ENCODE measurements at regions not wholly inside any gene's neighbourhood (a gene's known extent, or its start where the extent isn't known, plus 50 kb on each side); places are given as distances from the start of the nearest gene placed in this dataset.

DNA sequence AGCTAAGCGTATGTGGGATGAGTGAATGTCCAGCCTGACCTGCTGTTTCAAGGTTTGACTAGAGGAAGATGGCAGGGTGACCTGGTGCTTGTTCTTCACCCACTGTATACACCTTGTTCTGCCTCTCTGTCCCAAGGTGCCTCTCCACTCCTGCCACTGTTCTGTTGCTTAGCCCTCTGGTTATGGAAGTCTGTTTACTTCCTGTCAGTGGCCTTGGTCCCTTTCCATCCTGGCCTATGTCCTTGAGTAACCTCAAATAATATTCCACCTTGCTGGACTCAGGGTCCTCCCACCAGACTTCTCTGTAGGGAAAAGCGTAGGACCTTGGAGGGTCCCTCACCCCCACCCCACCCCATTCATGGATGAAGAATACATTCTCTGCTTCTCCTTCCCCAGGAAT is 73.2 kb upstream of the SALL1 start (continued):
- TF ChIP-seq, protein P1, sequence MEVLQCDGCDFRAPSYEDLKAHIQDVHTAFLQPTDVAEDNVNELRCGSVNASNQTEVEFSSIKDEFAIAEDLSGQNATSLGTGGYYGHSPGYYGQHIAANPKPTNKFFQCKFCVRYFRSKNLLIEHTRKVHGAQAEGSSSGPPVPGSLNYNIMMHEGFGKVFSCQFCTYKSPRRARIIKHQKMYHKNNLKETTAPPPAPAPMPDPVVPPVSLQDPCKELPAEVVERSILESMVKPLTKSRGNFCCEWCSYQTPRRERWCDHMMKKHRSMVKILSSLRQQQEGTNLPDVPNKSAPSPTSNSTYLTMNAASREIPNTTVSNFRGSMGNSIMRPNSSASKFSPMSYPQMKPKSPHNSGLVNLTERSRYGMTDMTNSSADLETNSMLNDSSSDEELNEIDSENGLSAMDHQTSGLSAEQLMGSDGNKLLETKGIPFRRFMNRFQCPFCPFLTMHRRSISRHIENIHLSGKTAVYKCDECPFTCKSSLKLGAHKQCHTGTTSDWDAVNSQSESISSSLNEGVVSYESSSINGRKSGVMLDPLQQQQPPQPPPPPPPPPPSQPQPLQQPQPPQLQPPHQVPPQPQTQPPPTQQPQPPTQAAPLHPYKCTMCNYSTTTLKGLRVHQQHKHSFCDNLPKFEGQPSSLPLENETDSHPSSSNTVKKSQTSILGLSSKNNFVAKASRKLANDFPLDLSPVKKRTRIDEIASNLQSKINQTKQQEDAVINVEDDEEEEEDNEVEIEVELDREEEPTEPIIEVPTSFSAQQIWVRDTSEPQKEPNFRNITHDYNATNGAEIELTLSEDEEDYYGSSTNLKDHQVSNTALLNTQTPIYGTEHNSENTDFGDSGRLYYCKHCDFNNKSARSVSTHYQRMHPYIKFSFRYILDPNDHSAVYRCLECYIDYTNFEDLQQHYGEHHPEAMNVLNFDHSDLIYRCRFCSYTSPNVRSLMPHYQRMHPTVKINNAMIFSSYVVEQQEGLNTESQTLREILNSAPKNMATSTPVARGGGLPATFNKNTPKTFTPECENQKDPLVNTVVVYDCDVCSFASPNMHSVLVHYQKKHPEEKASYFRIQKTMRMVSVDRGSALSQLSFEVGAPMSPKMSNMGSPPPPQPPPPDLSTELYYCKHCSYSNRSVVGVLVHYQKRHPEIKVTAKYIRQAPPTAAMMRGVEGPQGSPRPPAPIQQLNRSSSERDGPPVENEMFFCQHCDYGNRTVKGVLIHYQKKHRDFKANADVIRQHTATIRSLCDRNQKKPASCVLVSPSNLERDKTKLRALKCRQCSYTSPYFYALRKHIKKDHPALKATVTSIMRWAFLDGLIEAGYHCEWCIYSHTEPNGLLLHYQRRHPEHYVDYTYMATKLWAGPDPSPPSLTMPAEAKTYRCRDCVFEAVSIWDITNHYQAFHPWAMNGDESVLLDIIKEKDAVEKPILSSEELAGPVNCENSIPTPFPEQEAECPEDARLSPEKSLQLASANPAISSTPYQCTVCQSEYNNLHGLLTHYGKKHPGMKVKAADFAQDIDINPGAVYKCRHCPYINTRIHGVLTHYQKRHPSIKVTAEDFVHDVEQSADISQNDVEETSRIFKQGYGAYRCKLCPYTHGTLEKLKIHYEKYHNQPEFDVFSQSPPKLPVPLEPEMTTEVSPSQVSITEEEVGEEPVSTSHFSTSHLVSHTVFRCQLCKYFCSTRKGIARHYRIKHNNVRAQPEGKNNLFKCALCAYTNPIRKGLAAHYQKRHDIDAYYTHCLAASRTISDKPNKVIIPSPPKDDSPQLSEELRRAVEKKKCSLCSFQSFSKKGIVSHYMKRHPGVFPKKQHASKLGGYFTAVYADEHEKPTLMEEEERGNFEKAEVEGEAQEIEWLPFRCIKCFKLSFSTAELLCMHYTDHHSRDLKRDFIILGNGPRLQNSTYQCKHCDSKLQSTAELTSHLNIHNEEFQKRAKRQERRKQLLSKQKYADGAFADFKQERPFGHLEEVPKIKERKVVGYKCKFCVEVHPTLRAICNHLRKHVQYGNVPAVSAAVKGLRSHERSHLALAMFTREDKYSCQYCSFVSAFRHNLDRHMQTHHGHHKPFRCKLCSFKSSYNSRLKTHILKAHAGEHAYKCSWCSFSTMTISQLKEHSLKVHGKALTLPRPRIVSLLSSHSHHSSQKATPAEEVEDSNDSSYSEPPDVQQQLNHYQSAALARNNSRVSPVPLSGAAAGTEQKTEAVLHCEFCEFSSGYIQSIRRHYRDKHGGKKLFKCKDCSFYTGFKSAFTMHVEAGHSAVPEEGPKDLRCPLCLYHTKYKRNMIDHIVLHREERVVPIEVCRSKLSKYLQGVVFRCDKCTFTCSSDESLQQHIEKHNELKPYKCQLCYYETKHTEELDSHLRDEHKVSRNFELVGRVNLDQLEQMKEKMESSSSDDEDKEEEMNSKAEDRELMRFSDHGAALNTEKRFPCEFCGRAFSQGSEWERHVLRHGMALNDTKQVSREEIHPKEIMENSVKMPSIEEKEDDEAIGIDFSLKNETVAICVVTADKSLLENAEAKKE (CRISPR knock-in tag; IDR thresholded peaks at IDR 0.05): no peak
- TF ChIP-seq POLR2AphosphoS5 (IDR thresholded peaks at IDR 0.05; ENCODE audit: low read depth) (no peak), JUNB (IDR thresholded peaks at IDR 0.05; ENCODE audit: unreplicated experiment) (no peak), NANOG (IDR thresholded peaks at IDR 0.05; ENCODE audit: borderline replicate concordance) (no peak), STAT1 (IDR thresholded peaks at IDR 0.05; ENCODE audit: unreplicated experiment) (no peak), EZH2phosphoT487 (IDR thresholded peaks at IDR 0.05; ENCODE audit: unreplicated experiment) (no peak), EZH2 (IDR thresholded peaks at IDR 0.05; ENCODE audit: low read depth, unreplicated experiment) (no peak)

DNA sequence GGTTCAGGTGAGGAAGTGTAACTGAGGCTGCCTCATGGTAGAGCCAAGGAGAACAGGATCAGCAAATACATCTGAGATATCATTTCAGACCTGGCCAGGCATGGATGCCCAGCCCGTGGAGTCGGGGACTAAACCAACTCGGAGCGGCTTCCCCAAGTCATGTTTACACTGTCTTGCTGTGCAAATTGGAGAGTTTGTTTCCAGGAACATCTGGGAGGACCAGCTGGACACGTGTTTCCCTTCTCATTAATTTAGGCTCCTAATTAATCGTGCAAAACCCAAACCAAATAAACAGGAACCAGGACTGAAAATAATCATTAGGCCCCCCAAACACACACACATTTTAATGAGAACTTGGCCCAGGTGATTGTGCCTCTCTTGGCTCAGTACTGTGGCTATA is 70.9 kb upstream of the SALL1 start:
- H3K27me3 Mint-ChIP-seq (ENCODE audit: insufficient read depth, low read depth, poor library complexity): no peaks in the 10 kb centered on the region
- Histone ChIP-seq H3K27ac (ENCODE audit: low read depth) (no peak overlapping the region), H3F3A (replicated peaks; ENCODE audit: low read depth) (no peaks in the 10 kb centered on the region), H3K9me2 (ENCODE audit: insufficient read depth) (peaks cover 16% of the 10 kb centered on the region; the same call in 1 of the 2 replicates), H3K27me3 (ENCODE audit: insufficient read depth) (no peaks in the 10 kb centered on the region), H2AFZ (peak overlapping the region; percentile 66; the same call in 1 of the 2 replicates), H3K36me3 (ENCODE audit: insufficient read depth) (no peaks in the 10 kb centered on the region; the same call in 1 of the 2 replicates), H4K20me1 (replicated peaks; ENCODE audit: insufficient read depth) (no peaks in the 10 kb centered on the region), H3K79me2 (replicated peaks; ENCODE audit: insufficient read depth) (no peaks in the 10 kb centered on the region), H3K4me3 (no peak overlapping the region), H3K4me2 (no peak overlapping the region), H3K4me1 (ENCODE audit: insufficient read depth) (0 out of 2 replicates have a peak, but pooled peaks cover 5% of the 10 kb centered on the region)
- DNase-seq (ENCODE audit: low spot score) (no peak), ATAC-seq (no peak)
- H3K4me1 Mint-ChIP-seq: peaks cover 8% of the 10 kb centered on the region; the same call in 1 of the 3 replicates
- H3K9me3 Mint-ChIP-seq: peaks cover 13% of the 10 kb centered on the region; the same call in 2 of the 3 replicates
- peaks cover 8% of the 10 kb centered on the region; the same call in 2 of the 3 replicates for H3K36me3 Mint-ChIP-seq (ENCODE audit: low read depth)
- H3K4me3 Mint-ChIP-seq: no peak overlapping the region
- H3K27ac Mint-ChIP-seq: no peak overlapping the region
- TF ChIP-seq CREB1 (CRISPR knock-in tag; IDR thresholded peaks at IDR 0.05; ENCODE audit: low read depth) (no peak), EZH2phosphoT487 (IDR thresholded peaks at IDR 0.05; ENCODE audit: unreplicated experiment) (no peak), NANOG (IDR thresholded peaks at IDR 0.05; ENCODE audit: borderline replicate concordance) (no peak), ZNF114 (CRISPR knock-in tag; IDR thresholded peaks at IDR 0.05) (no peak), EZH2 (IDR thresholded peaks at IDR 0.05; ENCODE audit: low read depth, unreplicated experiment) (no peak)
- TF ChIP-seq, protein P1 (CRISPR knock-in tag; IDR thresholded peaks at IDR 0.05): no peak
